GM12891 (cell line): ENCODE measurements at regions not wholly inside any gene's neighbourhood (a gene's known extent, or its start where the extent isn't known, plus 50 kb on each side); places are given as distances from the start of the nearest gene placed in this dataset.

ENCODE experiments used
- DNase-seq: peaks from one replicate; pipeline ENCODE4 v3.0.0; 2011; ENCODE audit warnings: low spot score; ENCODE audit not compliant: insufficient read length
- FAIRE-seq: peaks from 2 replicates; lab custom pipeline; 2011; peaks lifted over from hg19 to GRCh38; lab: Jason Lieb, UNC
- PAX5 ChIP-seq: IDR thresholded peaks from 2 replicates; pipeline ENCODE4 v1.6.1; 2011; ENCODE audit warnings: low read length, moderate library complexity, mild to moderate bottlenecking; ENCODE audit not compliant: insufficient read depth, severe bottlenecking
- POLR2A ChIP-seq: IDR thresholded peaks from 2 replicates; pipeline ENCODE4 v1.6.1; 2011; ENCODE audit warnings: low read depth, low read length, control low read depth
- POLR2AphosphoS5 ChIP-seq: IDR thresholded peaks from 2 replicates; pipeline ENCODE4 v1.6.1; 2011; ENCODE audit warnings: low read depth, low read length, control low read depth
- POU2F2 ChIP-seq: IDR thresholded peaks from 2 replicates; pipeline ENCODE4 v1.6.1; 2011; ENCODE audit warnings: low read depth, mild to moderate bottlenecking, control low read depth, low read length, moderate library complexity
- SPI1 ChIP-seq: IDR thresholded peaks from 2 replicates; pipeline ENCODE4 v1.6.1; 2011; ENCODE audit warnings: low read depth, low read length, control low read depth
- TAF1 ChIP-seq: IDR thresholded peaks from 2 replicates; pipeline ENCODE4 v1.6.1; 2011; ENCODE audit warnings: low read depth, low read length, control low read depth

DNA sequence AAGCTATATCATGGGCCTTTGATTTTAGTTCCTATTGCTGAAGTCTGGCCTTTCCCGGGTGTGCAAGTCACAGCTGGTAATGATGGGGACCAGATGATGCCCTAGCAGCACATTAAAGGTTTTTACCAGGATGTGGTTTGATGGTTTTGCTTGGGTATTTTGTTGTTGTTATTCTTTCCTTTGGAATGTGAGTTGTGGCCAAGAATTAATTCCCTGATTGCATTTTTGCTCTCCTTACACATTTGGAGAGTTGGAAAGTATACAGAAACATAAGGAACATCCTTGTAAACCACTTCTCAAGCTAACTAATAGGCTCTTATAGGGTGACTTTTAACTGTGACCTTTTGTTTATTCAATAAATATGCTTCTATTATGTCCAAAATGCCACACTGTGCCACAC is 154.1 kb upstream of the MMADHC start:
- DNase-seq (no peak), FAIRE-seq (no peak)
- TF ChIP-seq TAF1, result no peak
- no peak for TF ChIP-seq POLR2AphosphoS5
- no peak for TF ChIP-seq SPI1
- no peak for TF ChIP-seq POLR2A
- no peak for TF ChIP-seq POU2F2

DNA sequence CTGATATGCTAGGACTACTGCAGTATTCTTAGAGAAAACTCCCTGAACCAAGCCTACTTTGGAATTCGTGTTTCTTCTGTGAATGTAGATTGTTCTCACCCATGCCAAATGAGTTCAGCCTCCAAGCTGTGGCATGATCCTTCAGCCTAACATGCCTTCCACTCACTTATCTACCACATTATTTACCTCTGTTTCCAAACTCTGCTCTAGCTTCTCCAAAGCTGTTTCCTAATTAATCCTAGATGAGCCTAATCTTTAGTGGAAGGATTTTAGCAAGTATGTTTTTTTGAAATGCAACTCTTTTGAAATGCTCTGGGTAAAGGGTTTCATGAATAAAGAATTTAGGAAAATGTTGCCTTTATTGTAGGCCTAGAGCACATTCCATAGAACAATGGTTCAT is 152.9 kb upstream of the MMADHC start:
- no peak for TF ChIP-seq POU2F2
- TF ChIP-seq TAF1, result no peak
- TF ChIP-seq POLR2A, result no peak
- no peak for TF ChIP-seq SPI1
- no peak for DNase-seq
- FAIRE-seq, result no peak

DNA sequence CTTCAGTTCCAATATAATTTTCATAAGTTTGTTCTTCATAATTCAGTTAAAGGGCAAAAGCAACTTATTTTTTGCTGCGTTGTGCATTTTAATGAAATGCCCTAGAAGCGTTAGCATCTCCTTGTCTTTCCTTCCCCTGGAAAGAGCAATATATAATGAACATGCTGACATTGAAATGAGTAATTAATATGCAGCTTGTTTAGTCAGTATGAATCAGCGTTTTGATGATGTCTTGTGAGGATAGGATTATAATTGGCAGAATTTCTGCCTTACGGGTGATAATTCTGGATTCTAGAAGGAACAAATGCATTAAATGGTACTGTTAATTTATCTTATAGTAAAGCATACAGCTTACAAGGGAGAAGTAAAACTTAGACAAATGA is 152.3 kb upstream of the MMADHC start:
- no peak for DNase-seq
- no peak for TF ChIP-seq POU2F2
- TF ChIP-seq POLR2AphosphoS5, result no peak
- no peak for FAIRE-seq

DNA sequence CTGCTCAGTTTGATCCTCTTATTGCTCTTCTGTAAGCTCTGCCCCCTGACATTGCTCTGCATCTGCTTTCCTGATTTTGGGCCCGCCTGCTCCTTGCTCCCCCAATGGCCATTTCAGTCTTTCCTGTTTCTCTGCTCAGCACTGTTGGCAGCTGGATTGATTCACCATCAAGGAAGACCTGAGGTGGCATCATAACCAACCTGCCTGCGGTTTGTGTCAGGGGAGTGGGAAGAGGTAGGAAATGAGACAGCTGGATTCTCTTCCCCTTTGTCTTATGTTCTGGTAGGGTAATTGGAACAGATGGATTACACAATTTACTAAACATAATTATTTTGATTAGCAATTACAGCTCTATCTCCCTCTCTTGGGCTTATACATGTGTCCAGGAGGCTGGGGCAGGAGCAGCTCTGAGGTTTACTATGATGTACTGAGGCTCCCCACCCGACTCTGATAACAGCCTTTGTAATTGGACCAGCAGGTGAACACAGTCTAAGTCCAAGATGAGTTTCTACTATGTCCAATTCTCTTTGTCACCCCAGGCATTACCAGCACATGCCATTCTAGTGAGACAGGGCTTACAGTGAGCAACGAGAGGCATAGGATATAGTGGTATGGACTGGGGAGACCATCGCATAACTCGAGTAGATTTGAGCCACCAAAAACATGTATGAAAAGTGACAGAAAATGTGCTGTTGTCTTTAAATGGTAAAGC is 151.8 kb upstream of the MMADHC start:
- no peak for FAIRE-seq
- no peak for TF ChIP-seq TAF1
- TF ChIP-seq PAX5, result no peak
- no peak for TF ChIP-seq POLR2AphosphoS5
- no peak for TF ChIP-seq SPI1
- TF ChIP-seq POLR2A, result no peak
- TF ChIP-seq POU2F2, result no peak
- no peak for DNase-seq

DNA sequence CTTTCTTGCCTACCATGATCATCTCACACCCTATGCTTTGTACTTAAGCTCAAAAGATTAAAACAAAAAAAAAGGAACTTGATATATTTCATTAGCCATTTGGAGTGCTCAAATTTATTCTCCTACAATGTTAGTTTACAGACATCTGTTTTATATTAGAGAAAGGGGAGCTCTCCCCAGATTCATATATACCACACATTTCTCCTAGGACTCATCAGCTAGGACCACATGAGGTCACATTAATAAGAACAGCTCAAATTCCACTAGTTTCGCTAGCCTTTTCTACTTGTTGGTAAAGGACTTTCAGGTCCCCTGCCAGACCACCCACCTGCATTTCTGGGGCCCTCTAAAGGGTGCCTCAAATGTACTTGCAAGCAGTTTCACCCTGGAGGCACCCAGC is 151.2 kb upstream of the MMADHC start:
- no peak for FAIRE-seq
- DNase-seq, result no peak
- TF ChIP-seq POLR2AphosphoS5, result no peak
- no peak for TF ChIP-seq SPI1
- TF ChIP-seq POLR2A, result no peak
- TF ChIP-seq PAX5, result no peak
- TF ChIP-seq TAF1, result no peak
- TF ChIP-seq POU2F2, result no peak

DNA sequence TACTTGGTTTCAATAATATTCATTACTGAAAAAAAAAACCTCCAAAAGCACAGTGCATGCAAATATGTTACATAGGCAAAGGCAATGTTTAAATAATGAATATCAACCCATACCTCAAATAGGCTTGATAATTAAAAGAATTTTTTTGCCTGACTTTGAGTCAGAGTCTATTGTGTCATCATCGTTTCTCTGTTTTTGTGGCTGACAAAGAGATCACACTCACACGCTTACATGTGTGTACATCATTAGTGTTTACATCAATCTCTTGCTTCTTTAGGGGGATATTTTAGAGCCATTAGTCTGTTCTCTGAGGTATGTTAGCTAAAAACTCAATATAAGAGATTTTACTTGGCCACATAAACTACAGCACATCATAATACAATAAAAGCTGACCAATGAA is 150.3 kb upstream of the MMADHC start:
- no peak for DNase-seq
- FAIRE-seq, result no peak
- no peak for TF ChIP-seq TAF1
- no peak for TF ChIP-seq PAX5
- no peak for TF ChIP-seq POLR2AphosphoS5
- no peak for TF ChIP-seq POU2F2
- TF ChIP-seq POLR2A, result no peak
- TF ChIP-seq SPI1, result no peak

DNA sequence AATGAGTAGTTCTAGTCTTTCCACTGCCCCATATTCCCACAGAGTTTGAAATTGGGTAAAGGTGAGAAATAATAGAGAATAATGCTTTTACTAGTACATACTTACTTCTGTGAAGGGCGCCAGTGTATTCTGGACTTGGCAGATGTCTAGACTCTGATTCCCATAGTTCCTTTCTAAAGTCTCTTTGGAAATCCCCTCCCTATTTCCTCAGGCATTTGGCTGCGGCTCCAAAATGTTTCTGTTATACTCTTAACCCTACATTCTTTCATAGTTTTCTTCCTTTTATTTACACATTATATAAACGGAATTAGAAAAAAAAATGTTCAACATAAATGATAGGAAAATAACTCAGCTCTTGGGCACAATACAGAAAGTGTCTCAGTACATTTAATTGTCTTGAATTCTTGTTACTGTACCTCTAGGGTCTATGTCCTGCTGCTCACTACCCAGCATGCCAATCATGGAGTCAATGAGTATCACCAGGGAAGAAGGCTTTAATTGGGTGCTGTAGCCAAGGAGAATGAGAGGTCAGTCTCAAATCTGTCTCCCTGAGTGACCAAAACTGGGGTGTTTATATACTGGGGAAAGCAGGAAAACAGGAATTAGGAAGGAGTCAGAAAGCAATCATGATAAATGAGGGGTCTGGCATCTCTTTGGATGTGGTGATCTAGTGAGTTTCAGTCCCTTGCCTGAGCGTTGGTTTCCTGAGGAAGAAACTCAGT is 147.8 kb upstream of the MMADHC start:
- TF ChIP-seq TAF1 (no peak), POU2F2 (no peak), PAX5 (no peak), POLR2A (no peak), SPI1 (no peak), POLR2AphosphoS5 (no peak)

DNA sequence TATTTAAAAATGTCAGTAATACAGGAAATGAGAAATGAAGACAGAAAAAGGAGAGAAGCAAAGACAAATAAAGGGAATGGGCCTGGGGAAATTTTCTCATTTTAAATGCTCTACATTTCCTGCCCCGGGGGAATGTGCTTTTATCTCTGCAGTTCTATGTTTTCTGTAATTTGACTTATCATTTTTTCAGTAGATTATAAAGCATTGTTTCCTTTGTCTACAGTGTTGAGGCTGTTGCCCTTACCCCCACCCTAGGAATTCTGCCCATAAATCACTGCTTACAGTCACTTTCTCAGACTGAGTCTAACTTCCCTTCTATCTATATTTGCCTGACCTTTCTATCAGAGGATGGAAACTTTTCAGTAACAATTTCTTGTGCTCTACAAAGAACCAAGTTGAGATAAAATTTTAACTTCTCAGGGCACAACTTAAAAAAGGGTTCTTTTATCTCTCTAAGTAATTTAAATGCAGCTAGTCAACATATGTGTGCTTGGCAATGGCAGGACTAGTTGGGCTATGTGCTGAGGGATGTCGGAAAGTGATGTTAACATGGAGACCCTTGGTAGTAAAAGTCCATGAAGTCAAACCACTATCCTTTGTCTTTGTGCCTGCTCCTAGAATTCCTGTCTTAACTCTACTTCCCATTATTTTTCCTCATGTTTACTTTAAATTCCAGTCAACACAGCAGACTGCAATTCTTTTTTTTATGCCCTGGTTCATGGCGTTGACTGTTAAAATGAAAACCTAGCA is 146.5 kb upstream of the MMADHC start:
- no peak for FAIRE-seq

More for the DNA sequence above, 147.8 kb upstream of the MMADHC start:
- no peak for FAIRE-seq
- no peak for DNase-seq

DNA sequence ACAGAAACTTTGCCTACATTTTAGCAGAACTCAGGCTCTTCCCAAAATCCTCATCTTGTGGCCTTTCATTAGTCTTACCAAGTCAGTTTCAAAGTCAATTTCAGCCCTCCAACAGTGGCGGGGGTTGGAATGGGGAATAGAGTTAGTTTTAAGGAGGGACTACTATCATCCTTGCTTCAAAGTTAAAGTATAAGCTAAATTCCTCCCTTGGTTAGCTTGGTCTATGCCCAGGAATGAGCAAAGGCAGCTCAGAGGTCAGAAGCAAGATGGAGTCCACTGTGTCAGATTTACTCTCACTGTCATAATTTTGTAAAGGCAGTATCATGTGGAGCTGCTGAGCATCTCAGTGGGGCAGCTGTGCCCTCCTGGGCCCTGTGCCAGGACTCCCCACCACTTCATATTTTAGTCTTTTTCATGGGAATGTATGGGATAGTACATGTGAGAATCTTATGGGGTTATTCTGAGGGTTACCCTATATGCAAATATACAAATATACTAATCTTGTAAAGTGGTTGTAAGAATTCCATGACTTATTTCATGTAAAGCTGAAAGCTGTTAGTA is 145.2 kb upstream of the MMADHC start:
- DNase-seq (no peak), FAIRE-seq (no peak)
- no peak for TF ChIP-seq POLR2A

More for the DNA sequence above, 146.5 kb upstream of the MMADHC start:
- DNase-seq, result no peak
- TF ChIP-seq POLR2A, result no peak
- no peak for TF ChIP-seq PAX5
- no peak for TF ChIP-seq POLR2AphosphoS5
- no peak for TF ChIP-seq TAF1
- no peak for TF ChIP-seq SPI1
- no peak for TF ChIP-seq POU2F2
